ENCODE measurements at regions not wholly inside any gene's neighbourhood (a gene's known extent, or its start where the extent isn't known, plus 50 kb on each side); places are given as distances from the start of the nearest gene placed in this dataset.

GRCh38 chr5:126074538-126074937 lies 348.7 kb upstream of the GRAMD2B start:
- Histone ChIP-seq H3K4me3 (no peak overlapping the region), H3K4me1 (no peaks in the 10 kb centered on the region), H3K27ac (no peak overlapping the region), H3K9me3 (no peaks in the 10 kb centered on the region), H3K4me2 (no peak overlapping the region)
- no peak for ATAC-seq
- WGBS (ENCODE audit: missing lambda C conversion rate): 0% methylated on average over 1 of the region's 1 CpG
- DNase-seq (ENCODE audit: low read depth in 1 of 2, low spot score in 1 of 2): no peak
- TF ChIP-seq ESRRA (IDR thresholded peaks at IDR 0.05; ENCODE audit: borderline replicate concordance, low read length): no peak
- TF ChIP-seq REST (IDR thresholded peaks at IDR 0.05): peak; percentile 50; the same call in 1 of the 2 replicates
- FAIRE-seq: no peak
- ChIA-PET CTCF (no interaction called here), POLR2A (no interaction called here)

DNA sequence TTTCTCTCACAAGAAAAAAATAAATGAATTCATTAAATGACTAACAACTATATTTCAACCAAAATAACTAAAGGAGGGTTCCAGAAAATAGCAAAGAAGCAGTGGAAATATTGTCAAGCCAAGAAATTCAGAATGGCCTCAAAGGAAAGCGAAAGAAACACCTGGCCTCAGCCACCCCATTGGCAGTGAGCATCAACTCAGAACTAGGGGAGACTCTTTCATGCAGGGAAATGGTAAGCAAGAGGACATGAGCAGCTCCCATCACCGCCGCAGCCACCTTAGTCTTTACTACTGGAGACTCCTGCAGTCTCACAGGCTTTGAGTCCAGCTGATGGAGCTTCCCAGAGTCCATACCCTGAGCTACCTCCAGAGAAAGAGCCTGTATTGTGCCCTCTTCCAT lies 343.9 kb upstream of the GRAMD2B start:
- ATAC-seq (no peak), DNase-seq (ENCODE audit: low read depth in 1 of 2, low spot score in 1 of 2) (no peak), FAIRE-seq (no peak)
- ChIA-PET POLR2A (no interaction called here), CTCF (interaction anchor here (0.6 kb wide), 1 partner anchor 21 kb away, joined by 4 read pairs; no protein-coding TSS in a partner anchor)
- H3K9me3 ChIP-seq: no peaks in the 10 kb centered on the region
- WGBS (ENCODE audit: missing lambda C conversion rate): 2% methylated on average over 3 of the region's 3 CpGs
- H3K4me1 ChIP-seq: no peaks in the 10 kb centered on the region
- H3K4me3 ChIP-seq: no peak overlapping the region
- TF ChIP-seq POLR2AphosphoS2 (conservative IDR thresholded peaks at IDR 0.05; ENCODE audit: low read length): no peak
- no peak for TF ChIP-seq NPAS2 (CRISPR knock-in tag; IDR thresholded peaks at IDR 0.05; ENCODE audit: borderline replicate concordance)
- TF ChIP-seq CBX2 (IDR thresholded peaks at IDR 0.05; ENCODE audit: borderline replicate concordance, low read depth): no peak
- no peak for TF ChIP-seq POLR2A (IDR thresholded peaks at IDR 0.05; ENCODE audit: low read length)
- no peak overlapping the region for H3K4me2 ChIP-seq
- H3K27ac ChIP-seq: no peak overlapping the region

- 27% methylated on average over 2 of the region's 2 CpGs for WGBS (ENCODE audit: missing lambda C conversion rate)
Measured at GRCh38 chr5:126081209-126081608, 342.0 kb upstream of the GRAMD2B start.

GRCh38 chr5:126093041-126093440 lies 330.2 kb upstream of the GRAMD2B start:
- no peak for DNase-seq (ENCODE audit: low read depth in 1 of 2, low spot score in 1 of 2)
- Histone ChIP-seq H3K27ac (no peak overlapping the region), H3K4me1 (no peaks in the 10 kb centered on the region), H3K9me3 (no peaks in the 10 kb centered on the region), H3K4me3 (no peak overlapping the region), H3K4me2 (no peak overlapping the region)
- ChIA-PET POLR2A (no interaction called here), CTCF (no interaction called here)
- 11% methylated on average over 2 of the region's 2 CpGs for WGBS (ENCODE audit: missing lambda C conversion rate)
- no peak for ATAC-seq
- FAIRE-seq: no peak
- TF ChIP-seq, protein P1, sequence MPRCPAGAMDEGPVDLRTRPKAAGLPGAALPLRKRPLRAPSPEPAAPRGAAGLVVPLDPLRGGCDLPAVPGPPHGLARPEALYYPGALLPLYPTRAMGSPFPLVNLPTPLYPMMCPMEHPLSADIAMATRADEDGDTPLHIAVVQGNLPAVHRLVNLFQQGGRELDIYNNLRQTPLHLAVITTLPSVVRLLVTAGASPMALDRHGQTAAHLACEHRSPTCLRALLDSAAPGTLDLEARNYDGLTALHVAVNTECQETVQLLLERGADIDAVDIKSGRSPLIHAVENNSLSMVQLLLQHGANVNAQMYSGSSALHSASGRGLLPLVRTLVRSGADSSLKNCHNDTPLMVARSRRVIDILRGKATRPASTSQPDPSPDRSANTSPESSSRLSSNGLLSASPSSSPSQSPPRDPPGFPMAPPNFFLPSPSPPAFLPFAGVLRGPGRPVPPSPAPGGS (IDR thresholded peaks at IDR 0.05): no peak
- TF ChIP-seq HOXB5 (CRISPR knock-in tag; IDR thresholded peaks at IDR 0.05) (no peak), MAZ (IDR thresholded peaks at IDR 0.05; ENCODE audit: borderline replicate concordance, low read depth, low read length) (no peak), KDM5A (IDR thresholded peaks at IDR 0.05) (no peak), GATA3 (IDR thresholded peaks at IDR 0.05; ENCODE audit: borderline replicate concordance) (no peak), POLR2AphosphoS2 (conservative IDR thresholded peaks at IDR 0.05; ENCODE audit: low read length) (no peak), CBX8 (IDR thresholded peaks at IDR 0.05) (no peak), HOXA7 (CRISPR knock-in tag; IDR thresholded peaks at IDR 0.05) (no peak), FOSB (CRISPR knock-in tag; IDR thresholded peaks at IDR 0.05) (no peak), PBX3 (IDR thresholded peaks at IDR 0.05) (no peak), ZSCAN20 (CRISPR knock-in tag; IDR thresholded peaks at IDR 0.05) (no peak), CTCF (IDR thresholded peaks at IDR 0.05) (no peak), POLR2A (IDR thresholded peaks at IDR 0.05; ENCODE audit: low read length) (no peak)
- TF ChIP-seq, protein P2, sequence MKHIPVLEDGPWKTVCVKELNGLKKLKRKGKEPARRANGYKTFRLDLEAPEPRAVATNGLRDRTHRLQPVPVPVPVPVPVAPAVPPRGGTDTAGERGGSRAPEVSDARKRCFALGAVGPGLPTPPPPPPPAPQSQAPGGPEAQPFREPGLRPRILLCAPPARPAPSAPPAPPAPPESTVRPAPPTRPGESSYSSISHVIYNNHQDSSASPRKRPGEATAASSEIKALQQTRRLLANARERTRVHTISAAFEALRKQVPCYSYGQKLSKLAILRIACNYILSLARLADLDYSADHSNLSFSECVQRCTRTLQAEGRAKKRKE (CRISPR knock-in tag; IDR thresholded peaks at IDR 0.05; ENCODE audit: low read depth): no peak

More at GRCh38 chr5:126081209-126081608, 342.0 kb upstream of the GRAMD2B start:
- no peak for FAIRE-seq
- Histone ChIP-seq H3K9me3 (no peaks in the 10 kb centered on the region), H3K4me2 (no peak overlapping the region), H3K4me1 (no peaks in the 10 kb centered on the region), H3K27ac (no peak overlapping the region), H3K4me3 (no peak overlapping the region)
- DNase-seq (ENCODE audit: low read depth in 1 of 2, low spot score in 1 of 2): no peak
- POLR2A ChIA-PET: no interaction called here
- no peak for ATAC-seq
- CTCF ChIA-PET: interaction anchor here (0.6 kb wide), 1 partner anchor 40 kb away, joined by 3 read pairs; no protein-coding TSS in a partner anchor
- TF ChIP-seq EHF (CRISPR knock-in tag; IDR thresholded peaks at IDR 0.05) (no peak), HEYL (CRISPR knock-in tag; IDR thresholded peaks at IDR 0.05) (no peak), SREBF2 (IDR thresholded peaks at IDR 0.05) (no peak), KDM1A (IDR thresholded peaks at IDR 0.05; ENCODE audit: low read depth) (no peak), BHLHE40 (IDR thresholded peaks at IDR 0.05; ENCODE audit: low read depth, low read length) (no peak), HOXB13 (CRISPR knock-in tag; IDR thresholded peaks at IDR 0.05; ENCODE audit: low read depth) (no peak), MYC (IDR thresholded peaks at IDR 0.05; ENCODE audit: borderline replicate concordance, low read length) (no peak), TP53 (CRISPR knock-in tag; IDR thresholded peaks at IDR 0.05) (no peak), CEBPB (IDR thresholded peaks at IDR 0.05) (no peak), CHD4 (IDR thresholded peaks at IDR 0.05; ENCODE audit: borderline replicate concordance) (no peak)
